Activated CD4-positive, alpha-beta T cell treated with anti-CD3 and anti-CD28 coated beads for 24 hours (primary cell): ENCODE measurements at regions not wholly inside any gene's neighbourhood (a gene's known extent, or its start where the extent isn't known, plus 50 kb on each side); places are given as distances from the start of the nearest gene placed in this dataset.
"Not testable (repeated sequence)": the region's sequence is repeated elsewhere in the genome, so short reads cannot be mapped to it uniquely, and the experiment has no call there.

Source experiments
- DNase-seq, 2 donors: peaks; one replicate each; pipeline ENCODE4 v3.0.0-alpha.2; 2020; ENCODE audit warnings: low read depth in 2 of 2

DNA sequence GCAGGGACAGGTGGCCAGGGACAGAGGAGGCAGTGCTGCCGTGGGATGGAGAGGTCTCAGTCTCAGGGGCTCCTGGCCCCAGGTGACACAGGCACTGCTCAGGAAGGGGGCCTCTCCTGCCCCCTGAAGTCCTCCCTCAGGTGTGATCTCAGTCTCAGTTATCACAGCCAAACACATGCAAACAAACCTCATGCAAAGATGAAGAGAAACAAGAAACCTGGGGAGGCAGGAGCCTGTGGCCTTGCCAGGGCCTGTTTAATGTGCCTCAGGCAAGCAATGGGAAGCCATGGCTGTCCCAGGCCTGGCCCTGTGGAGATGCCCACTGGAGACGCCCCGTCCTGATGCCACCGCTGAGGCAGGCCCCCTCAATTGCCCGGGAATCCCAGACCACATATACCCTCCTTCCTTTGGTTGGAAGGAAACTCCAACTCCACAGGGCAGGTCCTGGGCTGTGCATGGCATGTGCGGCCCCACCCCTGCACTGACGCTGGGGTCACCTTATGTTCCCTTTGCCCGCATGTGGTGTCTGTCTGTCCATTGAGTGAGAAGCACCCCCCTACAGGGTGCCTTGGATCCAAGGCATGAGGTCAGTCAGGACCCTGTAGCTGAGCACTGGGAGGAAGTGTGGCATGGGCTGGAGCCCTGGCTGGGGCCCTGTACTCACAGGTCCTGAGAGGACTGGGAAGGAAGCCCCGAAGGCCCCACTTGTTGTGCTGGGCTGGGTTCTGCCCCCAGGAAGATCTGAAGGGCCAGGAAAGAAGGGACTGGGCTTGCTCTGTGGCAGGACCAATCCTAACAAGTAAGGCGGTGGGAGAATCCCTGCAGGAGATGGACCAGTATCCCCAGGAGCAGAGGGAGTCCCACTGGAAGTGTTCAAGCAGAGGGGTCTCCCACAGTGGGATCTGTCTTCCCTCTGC is 68.8 kb upstream of the RAB6C start:
- no peak for DNase-seq

DNA sequence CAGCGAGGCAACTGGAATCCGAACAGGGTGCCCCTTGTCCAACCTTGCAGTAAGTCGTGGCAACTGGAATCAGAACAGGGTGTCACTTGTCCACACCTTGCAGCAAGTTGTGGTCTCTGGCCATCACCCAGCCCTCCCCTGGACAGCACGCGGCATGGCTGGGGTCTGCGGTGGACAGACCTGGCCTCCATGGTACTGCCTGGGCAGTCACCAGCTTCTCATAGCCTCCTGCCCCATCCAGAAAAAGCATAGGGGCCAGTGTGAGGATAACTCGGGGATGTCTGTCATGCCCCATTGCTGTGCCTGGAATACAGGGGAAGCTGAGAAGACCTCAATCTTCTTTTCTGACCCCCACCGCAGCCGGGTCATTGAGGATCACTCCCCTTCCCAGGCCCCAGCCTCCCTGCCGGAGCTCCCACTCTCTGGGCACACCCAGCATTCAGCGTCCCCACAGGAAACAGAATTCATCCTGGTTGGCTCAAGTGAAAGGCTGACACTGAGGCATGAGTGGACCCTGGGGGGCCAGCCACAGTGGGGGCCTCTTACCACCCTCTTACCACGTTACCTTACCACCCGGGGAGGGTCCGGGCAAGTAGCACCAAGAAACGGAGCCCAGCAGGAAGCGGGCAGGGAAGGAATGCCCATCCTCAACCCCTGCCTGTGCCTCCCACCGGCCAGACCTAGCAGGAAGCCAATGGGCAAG is 68.0 kb upstream of the RAB6C start:
- no peak for DNase-seq

DNA sequence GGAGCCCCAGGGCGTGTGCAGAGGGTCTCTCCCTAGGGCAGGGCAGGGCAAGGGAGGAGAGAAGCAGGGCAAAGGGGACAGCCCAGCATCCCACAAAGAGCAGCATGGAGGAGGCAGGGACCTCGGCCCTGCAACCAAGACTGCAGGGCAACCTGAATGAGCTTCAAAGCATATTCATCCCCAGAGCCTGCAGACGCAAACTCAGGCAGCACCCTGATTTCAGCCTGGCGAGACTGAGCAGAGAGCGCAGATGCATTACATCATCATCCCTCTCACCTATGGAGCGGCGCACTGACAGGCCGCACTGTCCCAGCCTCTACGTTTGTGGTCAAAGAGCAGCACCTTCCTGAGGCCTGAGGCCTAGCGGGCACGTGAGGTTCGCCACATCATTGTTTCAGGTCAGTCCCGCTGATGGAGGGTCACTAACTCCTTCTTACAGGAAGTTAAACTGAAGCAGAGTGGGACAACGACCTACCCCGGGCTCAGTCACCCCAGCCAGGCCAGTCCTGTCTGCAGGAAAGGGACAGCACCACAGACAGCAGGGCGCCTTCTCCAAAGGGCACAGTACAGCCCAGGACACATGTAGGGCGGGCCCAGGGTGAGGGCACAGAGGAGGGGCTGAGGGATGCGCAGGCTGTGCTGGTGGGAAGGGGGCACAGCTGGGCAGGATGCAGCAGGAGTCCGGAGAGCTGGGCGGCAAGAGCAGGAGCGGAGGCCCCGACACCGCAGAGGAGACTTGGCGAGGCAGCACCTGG is 67.2 kb upstream of the RAB6C start:
- no peak for DNase-seq

DNA sequence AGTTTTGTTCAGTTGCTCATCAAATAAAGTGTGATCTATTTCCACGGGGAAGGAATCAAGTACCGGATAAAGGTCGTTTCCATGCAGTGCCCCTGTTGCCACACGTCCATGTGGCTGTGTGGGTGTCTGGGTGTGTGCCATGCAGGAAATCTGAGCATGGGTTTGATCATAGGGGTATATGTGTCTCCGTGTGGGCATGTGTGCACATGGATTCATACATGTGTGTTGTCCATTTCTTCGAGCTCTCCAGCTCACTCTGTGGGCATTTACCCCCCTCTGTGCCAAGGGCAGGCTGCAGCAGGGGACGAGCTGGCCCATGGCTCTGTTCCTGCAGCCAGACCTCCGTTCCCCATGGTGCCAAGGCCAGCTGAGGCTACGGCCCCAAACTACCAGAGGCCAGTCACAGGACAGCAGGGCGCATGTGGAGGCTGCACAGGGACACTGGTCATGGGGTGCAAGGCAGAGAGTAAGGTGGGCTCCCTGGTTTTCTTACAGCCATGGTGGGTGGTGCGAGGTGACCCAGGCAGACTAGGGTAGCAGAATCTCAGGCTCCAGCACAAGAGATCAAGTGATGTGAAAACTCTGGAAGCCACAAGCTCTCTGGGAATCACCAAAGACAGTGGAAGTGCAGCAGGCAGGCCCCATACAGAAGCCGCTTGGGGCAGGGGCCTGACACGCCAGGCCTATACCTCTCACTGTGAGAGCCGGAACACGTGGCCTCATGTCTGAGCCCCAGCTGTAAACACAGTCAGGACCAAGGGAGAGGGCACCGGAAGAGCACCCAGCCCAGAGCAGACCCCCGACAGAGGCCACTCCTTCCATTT is 66.4 kb upstream of the RAB6C start:
- no peak for DNase-seq

GRCh38 chr2:129913695-129914495 is 65.6 kb upstream of the RAB6C start:
- no peak for DNase-seq

GRCh38 chr2:129914538-129915302 is 64.7 kb upstream of the RAB6C start:
- DNase-seq = no peak

DNA sequence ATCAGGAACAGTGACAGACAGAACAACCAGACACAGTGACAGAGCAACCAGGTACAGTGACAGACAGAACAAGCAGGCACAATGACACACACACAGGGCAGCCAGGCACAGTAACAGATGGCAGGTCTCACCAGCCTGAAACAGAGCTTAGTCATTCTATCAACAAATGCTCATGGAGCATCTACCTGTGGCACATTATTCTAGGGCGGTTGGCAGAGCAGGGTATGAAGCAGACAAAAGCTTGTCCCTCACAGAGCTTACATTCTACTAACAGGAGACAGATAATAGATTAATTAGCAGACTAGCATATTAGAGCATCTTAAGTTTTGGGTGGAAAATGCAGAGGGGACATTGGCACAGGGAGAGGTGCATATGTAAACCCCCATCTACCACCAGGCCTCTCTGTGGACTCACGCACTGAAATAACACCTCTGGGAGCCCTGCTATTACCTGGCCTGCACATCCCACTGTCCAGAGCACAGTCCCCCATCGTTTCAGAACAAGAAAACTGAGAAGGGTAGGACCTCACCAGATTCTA is 64.1 kb upstream of the RAB6C start:
- DNase-seq = no peak

DNA sequence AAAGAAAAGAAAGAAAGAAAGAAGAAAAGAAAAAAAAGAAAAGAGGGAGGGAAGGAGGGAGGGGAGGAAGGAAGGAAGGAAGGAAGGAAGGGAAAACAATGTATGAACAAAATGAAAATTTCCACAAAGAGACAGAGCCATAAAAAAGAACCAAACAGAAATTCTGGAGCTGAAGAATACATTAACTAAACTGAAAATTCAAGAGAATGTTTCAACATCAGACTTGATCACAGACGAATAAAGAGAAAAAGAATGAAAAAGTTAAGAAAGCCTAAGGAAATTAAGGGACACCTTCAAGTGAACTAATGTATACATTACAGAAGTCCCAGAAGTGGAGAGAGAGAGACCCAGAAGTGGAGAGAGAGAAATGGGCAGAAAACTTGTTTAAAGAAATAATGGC is 60.9 kb upstream of the RAB6C start:
- no peak for DNase-seq

- DNase-seq = no peak
Observed at GRCh38 chr2:129922571-129923264, 56.7 kb upstream of the RAB6C start.

DNA sequence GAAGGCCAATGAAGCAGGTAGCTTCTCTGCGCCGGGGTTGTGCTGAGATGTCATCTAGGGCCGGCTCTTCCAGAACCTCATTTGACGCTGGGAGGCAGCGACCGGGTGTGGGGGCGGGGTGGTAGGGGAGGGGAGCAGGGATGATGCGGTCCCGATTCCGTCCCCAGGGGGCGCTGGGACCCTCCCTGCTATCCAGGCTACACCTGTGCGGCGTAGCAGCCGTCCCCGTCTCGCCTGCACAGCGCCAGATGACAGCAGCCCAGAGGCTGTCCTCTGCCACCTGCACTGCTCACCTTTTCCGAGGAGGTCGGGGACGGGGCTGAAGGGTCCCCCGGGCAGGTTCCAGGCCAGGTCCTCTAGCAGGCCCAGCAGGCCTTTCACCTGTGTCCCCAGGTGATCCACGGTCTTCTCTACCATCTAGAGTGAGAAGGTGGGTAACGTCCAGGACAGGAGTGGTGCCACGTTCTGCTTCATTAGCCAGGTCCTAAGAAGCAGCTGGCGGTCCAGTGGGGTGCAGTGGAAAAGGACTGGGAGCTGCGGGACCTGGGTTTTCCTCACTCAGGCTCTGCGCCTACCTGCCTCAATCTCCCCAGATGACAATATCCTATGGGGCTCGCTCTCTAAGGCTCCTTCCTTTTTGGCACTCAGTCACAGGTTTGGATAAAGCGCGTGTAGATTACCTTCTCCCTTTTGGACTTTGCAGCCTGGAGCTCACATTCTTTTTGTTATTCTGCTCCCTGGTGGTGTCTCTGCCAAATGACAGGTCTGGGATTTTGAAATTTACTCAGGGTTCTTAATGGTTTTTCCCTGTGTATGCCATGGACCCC is 56.0 kb upstream of the RAB6C start:
- DNase-seq = peak in 1 of 2 donors; percentile 9

DNA sequence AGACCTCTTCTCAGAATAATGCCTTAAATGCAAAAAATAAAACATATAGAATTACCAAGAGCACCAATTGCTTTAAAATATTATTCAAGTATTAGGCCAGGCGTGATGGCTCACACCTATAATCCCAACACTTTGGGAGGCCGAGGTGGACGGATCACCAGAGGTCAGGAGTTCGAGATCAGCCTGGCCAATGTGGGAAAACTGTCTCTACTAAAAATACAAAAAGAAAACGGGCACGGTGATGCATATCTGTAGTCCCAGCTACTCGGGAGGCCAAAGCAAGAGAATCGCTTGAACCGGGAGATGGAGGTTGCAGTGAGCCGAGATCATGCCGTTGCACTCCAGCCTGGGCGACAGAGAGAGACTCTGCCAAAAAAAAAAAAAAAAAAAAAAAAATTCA is 55.4 kb upstream of the RAB6C start:
- DNase-seq = not testable (repeated sequence)

DNA sequence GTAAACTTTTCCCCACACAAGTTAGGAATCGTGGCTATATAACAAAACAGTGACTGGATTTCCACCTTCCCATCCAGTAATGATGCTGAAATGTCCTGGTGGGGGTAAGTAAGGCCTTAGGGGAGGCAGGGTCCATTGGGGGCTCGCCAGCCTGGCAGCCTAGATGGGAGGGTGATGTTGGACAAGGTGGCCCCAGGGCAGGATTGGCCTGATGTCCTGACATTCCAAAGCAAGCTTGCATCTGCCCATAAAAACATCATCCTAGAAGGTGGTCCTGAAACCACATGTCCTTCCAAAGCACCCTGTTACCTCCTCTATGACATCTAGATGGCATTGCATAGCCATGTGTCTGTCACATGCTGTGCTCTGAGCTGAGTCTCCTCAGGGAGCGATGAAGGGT is 54.1 kb upstream of the RAB6C start:
- DNase-seq = no peak

DNA sequence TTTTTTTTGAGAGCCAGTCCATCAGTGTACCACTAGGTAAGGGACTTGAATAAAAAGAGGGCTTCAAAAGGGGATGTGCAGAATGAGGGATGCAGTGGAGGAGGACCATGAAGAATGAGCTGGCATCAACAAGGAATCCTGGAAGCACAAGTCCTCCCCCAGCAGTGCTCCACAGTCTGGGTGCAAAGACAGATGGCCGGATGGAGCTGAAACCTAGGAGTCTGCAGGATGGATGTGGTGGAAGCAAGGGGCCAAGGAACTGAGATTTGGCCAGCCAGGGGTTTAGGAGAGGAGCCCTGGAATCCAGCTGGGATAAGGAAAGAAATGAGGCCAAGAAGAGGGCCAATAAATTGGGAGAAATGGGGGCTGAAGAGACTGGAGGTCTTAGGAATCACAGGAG is 51.8 kb upstream of the RAB6C start:
- no peak for DNase-seq

DNA sequence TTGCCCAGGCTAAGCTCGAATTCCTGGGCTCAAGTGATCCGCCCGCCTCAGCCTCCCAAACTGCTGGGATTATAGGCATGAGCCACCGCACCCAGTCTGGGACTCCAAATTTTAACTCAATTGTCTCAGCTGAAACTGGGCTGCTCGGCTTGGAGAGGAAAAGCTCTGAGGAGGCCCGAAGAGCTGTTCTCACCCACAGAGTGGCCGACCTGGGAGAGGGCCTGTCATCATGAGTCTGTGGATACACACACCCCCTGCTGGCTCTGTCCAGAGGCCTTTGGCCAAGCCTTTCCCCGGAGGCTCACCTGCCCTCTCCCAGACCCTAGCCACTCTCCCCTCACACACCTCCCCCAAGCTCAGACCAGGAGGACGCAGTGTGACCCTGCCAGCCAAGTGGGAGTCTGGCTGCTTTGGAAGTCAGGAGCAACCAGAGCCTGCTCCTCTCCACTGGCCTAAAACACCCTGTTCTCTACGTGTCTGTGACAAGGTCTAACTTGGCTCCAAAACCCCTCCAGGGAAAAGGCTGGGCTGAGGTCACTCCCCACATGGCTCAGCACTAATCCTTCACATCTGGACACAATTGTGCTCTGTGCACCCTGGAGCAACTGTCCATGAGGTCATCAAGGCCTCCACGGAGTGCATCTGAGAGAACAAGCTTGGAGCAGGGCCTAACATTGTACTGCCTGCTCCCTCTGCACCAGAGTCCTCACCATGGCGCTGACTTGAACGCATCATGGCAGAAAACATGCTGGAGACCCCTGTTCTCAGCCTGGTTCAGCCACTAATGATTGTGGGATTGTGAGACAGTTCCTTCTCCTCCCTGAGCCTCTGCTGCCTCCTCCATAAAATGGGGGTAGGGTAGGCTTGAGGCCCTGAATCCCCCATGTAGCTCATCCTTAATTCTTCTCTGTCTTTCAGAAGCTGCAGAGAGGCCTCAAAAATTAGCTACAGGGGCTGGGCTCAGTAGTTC is 49.9 kb upstream of the RAB6C start:
- no peak for DNase-seq
